ENCODE measurements at regions not wholly inside any gene's neighbourhood (a gene's known extent, or its start where the extent isn't known, plus 50 kb on each side); places are given as distances from the start of the nearest gene placed in this dataset.

GRCh38 chr11:104798789-104799188, 99.5 kb downstream of the CASP12 start:
- Histone ChIP-seq H3K27me3 (no peaks in the 10 kb centered on the region), H3K4me3 (no peak overlapping the region), H3K4me1 (no peaks in the 10 kb centered on the region), H3K27ac (no peak overlapping the region), H3K36me3 (no peaks in the 10 kb centered on the region), H3K9me3 (no peaks in the 10 kb centered on the region)
- DNase-seq (ENCODE audit: low spot score) = no peak
- TF ChIP-seq CTCF (IDR thresholded peaks at IDR 0.05) = no peak

- Histone ChIP-seq H3K36me3 (no peaks in the 10 kb centered on the region), H3K27me3 (no peaks in the 10 kb centered on the region), H3K4me1 (no peaks in the 10 kb centered on the region), H3K4me3 (no peak overlapping the region), H3K9me3 (no peaks in the 10 kb centered on the region), H3K27ac (no peak overlapping the region)
- no peak for TF ChIP-seq CTCF (IDR thresholded peaks at IDR 0.05)
- no peak for DNase-seq (ENCODE audit: low spot score)
These were observed 102.0 kb downstream of the CASP12 start for GRCh38 chr11:104796301-104796700.

GRCh38 chr11:104795501-104796213, 102.6 kb downstream of the CASP12 start:
- Histone ChIP-seq H3K4me1 (no peaks in the 10 kb centered on the region), H3K27me3 (no peaks in the 10 kb centered on the region), H3K27ac (no peak overlapping the region), H3K4me3 (no peak overlapping the region), H3K36me3 (no peaks in the 10 kb centered on the region), H3K9me3 (no peaks in the 10 kb centered on the region)
- no peak for TF ChIP-seq CTCF (IDR thresholded peaks at IDR 0.05)
- no peak for DNase-seq (ENCODE audit: low spot score)

- Histone ChIP-seq H3K4me1 (no peaks in the 10 kb centered on the region), H3K9me3 (no peaks in the 10 kb centered on the region), H3K27ac (no peak overlapping the region), H3K4me3 (no peak overlapping the region), H3K36me3 (no peaks in the 10 kb centered on the region), H3K27me3 (no peaks in the 10 kb centered on the region)
- TF ChIP-seq CTCF (IDR thresholded peaks at IDR 0.05) = no peak
- no peak for DNase-seq (ENCODE audit: low spot score)
These were observed 105.4 kb downstream of the CASP12 start for GRCh38 chr11:104792861-104793260.

GRCh38 chr11:104791896-104792295, 106.4 kb downstream of the CASP12 start:
- Histone ChIP-seq H3K27ac (no peak overlapping the region), H3K4me3 (no peak overlapping the region), H3K9me3 (no peaks in the 10 kb centered on the region), H3K36me3 (no peaks in the 10 kb centered on the region), H3K4me1 (no peaks in the 10 kb centered on the region), H3K27me3 (no peaks in the 10 kb centered on the region)
- TF ChIP-seq CTCF (IDR thresholded peaks at IDR 0.05) = no peak
- DNase-seq (ENCODE audit: low spot score) = no peak
